CD14-positive monocyte (primary cell): ENCODE measurements at regions not wholly inside any gene's neighbourhood (a gene's known extent, or its start where the extent isn't known, plus 50 kb on each side); places are given as distances from the start of the nearest gene placed in this dataset.

Experiments
- DNase-seq, 3 donors: peaks; one replicate each; pipeline ENCODE4 v3.0.0-alpha.2; 2011 to 2022
- H2AFZ ChIP-seq: 2 replicates; pipeline ENCODE4 v1.6.0; 2012; ENCODE audit warnings: mild to moderate bottlenecking, low read depth, low read length, inconsistent platforms; ENCODE audit not compliant: insufficient read depth, poor library complexity, severe bottlenecking
- H3K27ac ChIP-seq, 2 donors: 1 replicate in 1 of 2; 2 replicates in 1 of 2; pipeline ENCODE4 v1.5.1; 2012 to 2013; ENCODE audit warnings: low read length in 2 of 2, control low read depth in 1 of 2, inconsistent platforms in 1 of 2, low read depth in 1 of 2, mild to moderate bottlenecking in 1 of 2
- H3K27me3 ChIP-seq, 2 donors: one replicate each; pipeline versions ENCODE4 v1.6.0 to v1.6.1; 2011 to 2013; ENCODE audit warnings: low read length in 2 of 2; ENCODE audit not compliant: control insufficient read depth in 2 of 2, insufficient read depth in 2 of 2
- H3K36me3 ChIP-seq, 2 donors: replicated peaks in 1 of 2; 1 replicate in 1 of 2; 2 replicates in 1 of 2; pipeline versions ENCODE4 v1.5.1 to v1.6.1; 2012 to 2013; ENCODE audit warnings: low read length in 2 of 2, control low read depth in 1 of 2, inconsistent platforms in 1 of 2, mild to moderate bottlenecking in 1 of 2; ENCODE audit not compliant: insufficient read depth in 2 of 2, control insufficient read depth in 1 of 2
- H3K4me1 ChIP-seq, 2 donors: 1 replicate in 1 of 2; 2 replicates in 1 of 2; pipeline versions ENCODE4 v1.5.1 to v1.6.1; 2012 to 2013; ENCODE audit warnings: low read length in 2 of 2, control low read depth in 1 of 2, inconsistent platforms in 1 of 2, mild to moderate bottlenecking in 1 of 2, moderate library complexity in 1 of 2; ENCODE audit not compliant: insufficient read depth in 2 of 2, control insufficient read depth in 1 of 2
- H3K4me2 ChIP-seq: replicated peaks from 2 replicates; pipeline ENCODE3; 2012; ENCODE audit warnings: low read length, moderate library complexity, mild to moderate bottlenecking; ENCODE audit not compliant: poor library complexity, severe bottlenecking; ENCODE audit errors: extremely low read depth
- H3K4me3 ChIP-seq, 3 experiments: fragments of 200-600 bp in 1 of 3; sonication (generic) in 1 of 3; replicated peaks in 1 of 3; 1 replicate in 2 of 3; 2 replicates in 1 of 3; pipeline ENCODE4 v1.5.1; 2011 to 2013; ENCODE audit warnings: low read length in 3 of 3, mild to moderate bottlenecking in 3 of 3, control low read depth in 2 of 3, low read depth in 2 of 3, inconsistent platforms in 1 of 3, moderate library complexity in 1 of 3
- H3K79me2 ChIP-seq: 2 replicates; pipeline ENCODE4 v1.6.0; 2012; ENCODE audit warnings: mild to moderate bottlenecking, control low read depth, inconsistent platforms, low read length, moderate library complexity; ENCODE audit not compliant: insufficient read depth
- H3K9ac ChIP-seq: 2 replicates; pipeline ENCODE4 v1.6.0; 2017; ENCODE audit warnings: low read length, mild to moderate bottlenecking; ENCODE audit not compliant: insufficient read depth, poor library complexity, severe bottlenecking
- H3K9me3 ChIP-seq, 2 donors: replicated peaks in 1 of 2; 1 replicate in 1 of 2; 2 replicates in 1 of 2; pipeline versions ENCODE4 v1.5.1 to v1.6.1; 2012 to 2013; ENCODE audit warnings: low read length in 2 of 2, control low read depth in 1 of 2; ENCODE audit not compliant: control insufficient read depth in 1 of 2, insufficient read depth in 1 of 2
- H4K20me1 ChIP-seq: 2 replicates; pipeline ENCODE4 v1.6.0; 2012; ENCODE audit warnings: mild to moderate bottlenecking, low read length, control low read depth, moderate library complexity; ENCODE audit not compliant: insufficient read depth
- H3K27ac Mint-ChIP-seq, 7 donors: one replicate each; pipeline ENCODE4 v1.8.0; 2020; ENCODE audit warnings: mild to moderate bottlenecking in 7 of 7, mixed read lengths in 7 of 7, moderate library complexity in 6 of 7, inconsistent platforms in 2 of 7
- H3K27me3 Mint-ChIP-seq, 3 donors: one replicate each; pipeline ENCODE4 v1.8.0; 2021 to 2022; ENCODE audit warnings: low read depth in 3 of 3, mild to moderate bottlenecking in 3 of 3, mixed read lengths in 3 of 3, moderate library complexity in 3 of 3, inconsistent platforms in 1 of 3
- H3K36me3 Mint-ChIP-seq, 2 donors: one replicate each; pipeline ENCODE4 v1.8.0; 2020; ENCODE audit warnings: mixed read lengths in 2 of 2, inconsistent platforms in 1 of 2, mild to moderate bottlenecking in 1 of 2
- H3K4me1 Mint-ChIP-seq: one replicate; pipeline ENCODE4 v1.8.0; 2020; ENCODE audit warnings: mild to moderate bottlenecking, mixed read lengths
- H3K4me3 Mint-ChIP-seq, 2 donors: one replicate each; pipeline ENCODE4 v1.8.0; 2020; ENCODE audit warnings: mild to moderate bottlenecking in 2 of 2, mixed read lengths in 2 of 2, moderate library complexity in 1 of 2
- H3K9me3 Mint-ChIP-seq, 7 donors: one replicate each; pipeline ENCODE4 v1.8.0; 2020 to 2022; ENCODE audit warnings: mixed read lengths in 7 of 7, mild to moderate bottlenecking in 6 of 7, moderate library complexity in 6 of 7, inconsistent platforms in 2 of 7
- CTCF ChIP-seq: fragments of 200-600 bp; IDR thresholded peaks from one replicate; pipeline ENCODE4 v1.8.0; 2022; ENCODE audit warnings: antibody characterized with exemption, mild to moderate bottlenecking
- WGBS: methylation state at CpG from one replicate; pipeline ENCODE4 v1.1.5; 2013; ENCODE audit warnings: missing lambda C conversion rate; ENCODE audit not compliant: insufficient coverage; 5-methylcytosine and 5-hydroxymethylcytosine counted together
- intact Hi-C, 2 donors: fragments of 100-400 bp; cut with micrococcal nuclease; formaldehyde crosslinking; loops; one replicate each; pipeline versions ENCODE4 v1.15.0 to v1.15.1; 2023

GRCh38 chr15:69526081-69527061 lies 73.8 kb downstream of the RPLP1 start:
- no peaks in the 10 kb centered on the region for H3K9me3 ChIP-seq
- no peaks in the 10 kb centered on the region for H3K4me1 Mint-ChIP-seq
- no peak overlapping the region for H3K9ac ChIP-seq
- H3K36me3 Mint-ChIP-seq = no peaks in the 10 kb centered on the region
- intact Hi-C loops = no loop called here
- H3K4me1 ChIP-seq = no peaks in the 10 kb centered on the region
- no peak for DNase-seq
- H3K27me3 ChIP-seq = no peaks in the 10 kb centered on the region
- no peaks in the 10 kb centered on the region for H3K79me2 ChIP-seq
- 83% methylated on average over 14 of the region's 17 CpGs for WGBS
- no peak overlapping the region for H3K4me2 ChIP-seq
- TF ChIP-seq CTCF = no peak
- no peak overlapping the region for H3K4me3 Mint-ChIP-seq
- no peaks in the 10 kb centered on the region for H4K20me1 ChIP-seq
- no peaks in the 10 kb centered on the region for H3K36me3 ChIP-seq
- H2AFZ ChIP-seq = no peak overlapping the region
- no peak overlapping the region for H3K27ac Mint-ChIP-seq
- H3K4me3 ChIP-seq = no peak overlapping the region
- H3K27ac ChIP-seq = no peak overlapping the region
- peaks cover 2 to 6% (median 3%) of the 10 kb centered on the region in 3 donors for H3K27me3 Mint-ChIP-seq
- H3K9me3 Mint-ChIP-seq = peaks cover 0 to 3% (median 0%) of the 10 kb centered on the region in 7 donors

GRCh38 chr15:69529141-69529540 lies 76.5 kb downstream of the RPLP1 start:
- no peak overlapping the region for H3K27ac Mint-ChIP-seq
- H3K27me3 Mint-ChIP-seq = peaks cover 2 to 3% (median 2%) of the 10 kb centered on the region in 3 donors
- no peaks in the 10 kb centered on the region for H3K79me2 ChIP-seq
- no peaks in the 10 kb centered on the region for H3K36me3 ChIP-seq
- H3K4me1 Mint-ChIP-seq = no peaks in the 10 kb centered on the region
- no peaks in the 10 kb centered on the region for H4K20me1 ChIP-seq
- no peak overlapping the region for H3K9ac ChIP-seq
- peaks cover 0 to 3% (median 0%) of the 10 kb centered on the region in 7 donors for H3K9me3 Mint-ChIP-seq
- H3K4me3 Mint-ChIP-seq = no peak overlapping the region
- no peaks in the 10 kb centered on the region for H3K36me3 Mint-ChIP-seq
- intact Hi-C loops = no loop called here
- no peaks in the 10 kb centered on the region for H3K4me1 ChIP-seq
- H3K4me2 ChIP-seq = no peak overlapping the region
- H3K9me3 ChIP-seq = no peaks in the 10 kb centered on the region
- no peak for DNase-seq
- whole genome bisulfite sequencing = 91% methylated on average over 4 of the region's 5 CpGs
- H3K27me3 ChIP-seq = no peaks in the 10 kb centered on the region
- no peak overlapping the region for H3K4me3 ChIP-seq
- no peak for TF ChIP-seq CTCF
- no peak overlapping the region for H2AFZ ChIP-seq
- H3K27ac ChIP-seq = no peak overlapping the region
